ENCODE measurements at regions not wholly inside any gene's neighbourhood (a gene's known extent, or its start where the extent isn't known, plus 50 kb on each side); places are given as distances from the start of the nearest gene placed in this dataset.
A peak's percentile ranks its signal among the peaks of the same experiment; 100 is the strongest.

DNA sequence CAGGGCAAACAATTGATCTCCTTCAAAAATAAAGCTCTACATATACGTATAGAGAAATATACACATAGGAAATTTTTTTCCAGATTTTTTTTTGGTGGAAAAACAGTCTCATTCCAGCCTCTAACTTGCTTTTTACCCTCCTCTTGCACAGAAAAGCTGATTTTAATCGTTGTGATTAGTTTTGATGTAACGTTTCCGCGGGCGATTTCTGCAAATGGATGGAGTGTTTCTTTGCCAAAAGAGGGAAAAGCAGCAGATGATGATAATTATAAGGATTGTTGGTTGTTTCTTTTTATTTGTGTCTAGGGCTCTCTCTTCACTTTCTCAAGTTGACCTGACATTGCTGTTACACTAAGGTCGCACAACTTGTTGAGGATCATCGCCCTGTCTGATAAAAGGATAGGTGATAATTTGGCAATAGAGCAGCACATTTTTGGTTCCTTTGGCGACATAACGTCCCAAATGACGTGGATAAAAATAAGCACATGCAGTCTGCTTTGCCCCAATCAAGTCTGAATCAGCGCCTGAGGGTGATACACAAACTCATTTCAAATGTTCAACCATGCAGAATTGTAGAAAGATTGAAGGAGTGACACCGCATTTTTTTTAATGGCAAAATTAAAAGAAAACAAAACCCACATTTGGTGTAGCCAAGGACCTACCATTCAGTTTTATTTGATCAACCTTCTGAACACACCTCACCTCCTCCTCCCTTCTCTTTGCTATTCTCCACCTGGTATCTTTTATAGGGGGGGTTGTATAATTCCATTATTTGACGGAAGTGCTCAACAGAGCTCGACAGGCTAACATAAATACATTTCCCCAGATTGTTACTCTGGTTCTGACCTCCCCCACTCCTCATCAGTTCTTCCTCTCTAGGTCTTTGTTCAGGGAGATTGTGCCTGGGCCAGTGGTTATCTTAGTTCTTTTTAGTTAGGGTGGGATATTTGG, 109.6 kb upstream of the KCTD1 start:
- peak overlapping the region; percentile 80 for H3K4me3 Mint-ChIP-seq
- H3K4me1 Mint-ChIP-seq = peaks cover 8% of the 10 kb centered on the region
- peak overlapping the region; percentile 14 for H3K27ac Mint-ChIP-seq
- no peaks in the 10 kb centered on the region for H3K36me3 Mint-ChIP-seq
- POLR2A ChIA-PET = no interaction called here
- no peaks in the 10 kb centered on the region for H3K9me3 Mint-ChIP-seq
- DNase-seq (no peak), ATAC-seq (ENCODE audit: low read depth) (no peak)
- H3K27me3 Mint-ChIP-seq = peaks cover 67% of the 10 kb centered on the region

DNA sequence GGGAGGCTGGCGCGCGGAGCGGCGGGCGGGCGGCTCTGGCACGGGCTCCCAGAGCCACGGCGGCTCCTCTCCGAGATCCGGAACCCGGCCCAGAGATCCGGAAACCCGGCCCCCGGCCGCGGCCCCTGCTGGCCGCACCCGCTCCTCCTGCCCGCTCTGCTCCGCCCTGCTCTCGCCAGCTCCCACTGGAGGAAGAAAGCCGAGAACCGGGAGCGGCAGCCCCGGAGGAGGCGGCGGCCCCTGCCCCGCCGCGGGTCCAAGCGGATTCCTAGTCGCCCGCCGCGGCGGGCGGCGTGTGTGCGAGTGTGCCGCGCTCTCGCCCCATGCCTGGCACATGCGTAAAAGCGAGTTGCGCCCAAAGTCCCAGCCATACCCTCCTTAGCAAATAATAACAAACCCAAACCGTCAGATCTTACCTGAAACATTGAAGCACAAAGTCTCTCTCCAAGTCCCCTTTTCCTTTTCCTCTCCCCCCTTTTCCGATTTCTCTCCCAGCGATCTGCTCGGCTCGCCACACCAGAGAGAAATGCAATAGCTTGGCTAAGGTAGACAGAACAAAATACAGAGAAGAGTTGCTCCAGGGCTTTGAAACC, 108.7 kb upstream of the KCTD1 start:
- H3K36me3 Mint-ChIP-seq = no peaks in the 10 kb centered on the region
- peak; percentile 54 for ATAC-seq (ENCODE audit: low read depth)
- peak overlapping the region; percentile 14 for H3K27ac Mint-ChIP-seq

DNA sequence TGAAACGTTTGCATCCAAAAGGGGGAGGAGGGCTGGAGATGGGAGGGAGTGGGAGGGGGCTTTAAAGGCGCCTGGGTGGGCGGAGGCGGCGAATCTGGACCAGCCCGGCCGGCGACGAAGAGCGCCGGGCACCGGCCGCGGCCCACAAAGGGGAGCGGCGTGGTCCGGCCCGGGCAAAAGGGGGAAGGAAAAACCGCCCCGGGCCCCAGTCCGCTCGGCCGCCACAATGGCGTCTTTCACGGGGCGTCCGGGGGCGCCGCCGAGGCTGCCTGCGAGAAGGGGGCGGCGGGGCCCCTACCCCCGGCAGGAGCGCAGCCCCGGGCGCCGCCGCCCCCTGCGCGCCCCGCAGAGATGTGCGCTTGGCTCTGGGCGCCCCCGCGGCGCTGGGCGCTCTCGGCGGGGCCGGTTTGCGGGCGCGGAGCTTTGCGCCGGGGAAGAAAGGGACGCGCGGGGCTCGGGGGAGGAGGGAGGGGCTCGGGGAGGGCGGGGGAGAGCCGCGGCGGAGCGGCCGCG, 108.1 kb upstream of the KCTD1 start:
- peak overlapping the region; percentile 34 for H3K4me3 Mint-ChIP-seq
- H3K27ac Mint-ChIP-seq = no peak overlapping the region
- ATAC-seq (ENCODE audit: low read depth) (peak; percentile 22), DNase-seq (no peak)
- no peaks in the 10 kb centered on the region for H3K9me3 Mint-ChIP-seq
- H3K27me3 Mint-ChIP-seq = peaks cover 67% of the 10 kb centered on the region
- POLR2A ChIA-PET = no interaction called here
- H3K36me3 Mint-ChIP-seq = no peaks in the 10 kb centered on the region
- H3K4me1 Mint-ChIP-seq = peaks cover 8% of the 10 kb centered on the region

More for the DNA sequence above, 108.7 kb upstream of the KCTD1 start:
- peaks cover 69% of the 10 kb centered on the region for H3K27me3 Mint-ChIP-seq
- H3K4me3 Mint-ChIP-seq = peak overlapping the region; percentile 80
- DNase-seq = peak; percentile 40
- H3K9me3 Mint-ChIP-seq = no peaks in the 10 kb centered on the region
- POLR2A ChIA-PET = no interaction called here
- H3K4me1 Mint-ChIP-seq = peaks cover 8% of the 10 kb centered on the region

DNA sequence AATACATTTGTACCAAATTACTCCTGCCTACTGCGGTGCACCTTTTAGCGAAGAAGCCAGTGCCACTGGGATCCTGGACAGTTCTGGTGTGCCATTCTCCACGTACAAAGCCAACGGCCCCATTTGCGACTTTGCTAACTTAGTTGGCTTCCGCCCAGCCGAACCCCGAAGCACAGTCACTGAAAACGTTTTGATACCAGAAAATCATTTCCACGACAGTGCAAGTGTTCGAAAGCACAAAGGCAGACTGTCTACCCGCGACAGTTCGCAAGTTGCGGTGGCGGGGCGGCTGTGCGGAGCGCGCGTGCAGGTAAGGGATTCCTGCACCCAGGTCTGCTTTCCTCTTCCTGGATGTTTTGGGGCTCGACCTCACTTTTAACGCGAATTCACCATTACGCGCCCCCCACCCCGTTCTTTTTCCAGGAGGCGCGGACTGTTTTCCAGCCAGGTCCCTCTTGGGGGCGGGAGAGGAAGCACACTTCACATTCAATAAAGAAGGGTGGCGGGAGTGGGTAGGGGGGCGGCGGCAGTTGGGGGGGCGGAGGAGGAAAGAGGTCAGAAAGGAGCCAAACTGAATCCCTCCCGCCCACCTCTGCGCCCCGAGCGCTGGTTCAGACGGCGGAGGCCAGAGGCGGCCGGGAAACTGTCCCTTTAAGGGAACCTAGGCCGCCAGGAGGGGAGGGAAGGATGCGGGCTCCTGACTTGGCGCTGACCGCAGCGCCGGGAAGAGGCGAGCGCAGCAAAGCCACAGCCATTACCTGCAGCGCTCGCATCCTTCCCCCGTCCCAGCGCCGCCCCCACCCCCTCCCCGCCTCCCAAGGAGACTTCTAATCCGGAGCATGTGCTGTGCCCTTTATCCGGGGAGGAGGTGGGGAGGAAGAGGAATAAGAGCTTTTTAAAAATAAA, 107.4 kb upstream of the KCTD1 start:
- peak; percentile 33 for DNase-seq
- H3K27ac Mint-ChIP-seq = no peak overlapping the region
- POLR2A ChIA-PET = no interaction called here
- no peak for ATAC-seq (ENCODE audit: low read depth)
- H3K4me3 Mint-ChIP-seq = peak overlapping the region; percentile 46
- peaks cover 71% of the 10 kb centered on the region for H3K27me3 Mint-ChIP-seq
- no peaks in the 10 kb centered on the region for H3K9me3 Mint-ChIP-seq
- no peaks in the 10 kb centered on the region for H3K36me3 Mint-ChIP-seq
- peaks cover 8% of the 10 kb centered on the region for H3K4me1 Mint-ChIP-seq

DNA sequence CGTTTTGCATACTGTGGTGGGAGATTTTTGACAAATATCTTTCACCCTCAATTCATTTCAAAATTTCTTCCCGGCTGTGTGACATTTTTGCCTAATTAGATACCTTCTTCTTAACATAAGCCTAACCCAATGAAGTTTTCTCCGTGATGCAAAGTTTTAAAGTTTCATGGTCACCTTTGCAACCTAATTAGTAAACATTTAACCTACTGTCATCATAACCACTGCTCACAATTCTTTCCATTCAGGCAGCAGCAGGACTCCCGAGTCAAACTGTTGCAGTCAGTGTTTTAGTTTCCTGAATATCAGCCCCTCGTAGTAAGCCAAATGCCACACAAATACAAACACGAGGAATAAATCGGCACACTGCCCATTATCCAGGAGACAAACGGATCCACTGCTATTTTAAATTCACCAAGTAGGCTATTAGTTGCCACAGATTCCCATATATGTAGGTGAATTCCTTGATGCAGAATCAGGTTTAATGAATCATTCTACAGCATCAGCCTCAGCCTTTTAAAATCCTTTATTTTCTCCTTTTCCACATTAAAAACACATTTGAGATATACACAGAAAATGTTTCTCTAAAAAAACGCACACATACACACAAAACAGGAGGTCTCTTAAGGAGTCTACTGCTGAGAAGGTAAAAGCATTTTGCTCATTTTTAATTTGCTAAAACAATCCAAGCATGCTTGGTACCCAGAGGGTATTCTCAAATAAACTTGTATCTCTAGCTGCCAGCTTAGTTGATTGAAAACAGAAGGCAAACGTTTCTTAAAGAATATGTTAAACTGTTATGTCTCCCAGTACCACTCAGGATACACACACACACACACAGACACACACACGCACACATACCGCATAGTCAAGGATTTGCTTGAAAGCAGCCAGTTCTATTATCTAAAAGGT, 106.5 kb upstream of the KCTD1 start:
- H3K36me3 Mint-ChIP-seq = no peaks in the 10 kb centered on the region
- no peak overlapping the region for H3K27ac Mint-ChIP-seq
- peaks cover 8% of the 10 kb centered on the region for H3K4me1 Mint-ChIP-seq
- POLR2A ChIA-PET = no interaction called here
- no peaks in the 10 kb centered on the region for H3K9me3 Mint-ChIP-seq
- no peak for ATAC-seq (ENCODE audit: low read depth)
- peaks cover 73% of the 10 kb centered on the region for H3K27me3 Mint-ChIP-seq
- no peak overlapping the region for H3K4me3 Mint-ChIP-seq
- DNase-seq = no peak

DNA sequence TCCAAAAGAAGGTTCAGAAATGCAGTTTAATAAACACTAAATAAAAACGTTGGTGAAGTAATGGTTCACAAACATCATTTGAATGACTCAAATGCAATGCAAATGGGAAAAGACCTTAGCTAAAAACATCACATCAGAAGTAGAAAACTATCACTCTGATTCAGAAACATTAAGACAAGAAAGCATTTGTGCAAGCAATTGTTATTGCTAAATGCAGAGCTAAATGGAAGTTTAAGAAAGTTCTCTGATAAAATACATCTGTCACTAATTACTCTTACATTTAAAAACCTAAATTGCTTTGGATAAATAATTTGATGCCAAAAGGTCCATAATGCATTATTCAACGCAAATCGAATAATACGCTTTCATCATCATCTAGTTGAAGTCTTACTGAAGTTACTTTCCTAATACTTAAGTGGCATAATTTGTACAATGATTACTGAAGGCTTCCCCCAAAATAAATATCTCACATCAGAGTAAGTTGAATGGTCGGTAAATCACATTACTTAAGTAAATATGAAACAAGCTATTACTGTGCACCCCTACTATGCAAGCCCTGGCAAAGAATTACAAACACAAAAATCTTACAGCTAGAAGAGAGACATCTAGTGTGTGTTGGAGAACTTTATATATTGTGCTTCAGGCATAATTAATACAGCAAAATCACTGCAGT, 105.7 kb upstream of the KCTD1 start:
- no peak overlapping the region for H3K27ac Mint-ChIP-seq
- no peaks in the 10 kb centered on the region for H3K36me3 Mint-ChIP-seq
- H3K27me3 Mint-ChIP-seq = peaks cover 70% of the 10 kb centered on the region
- peaks cover 8% of the 10 kb centered on the region for H3K4me1 Mint-ChIP-seq
- DNase-seq (no peak), ATAC-seq (ENCODE audit: low read depth) (no peak)
- POLR2A ChIA-PET = no interaction called here
- no peaks in the 10 kb centered on the region for H3K9me3 Mint-ChIP-seq
- H3K4me3 Mint-ChIP-seq = no peak overlapping the region

DNA sequence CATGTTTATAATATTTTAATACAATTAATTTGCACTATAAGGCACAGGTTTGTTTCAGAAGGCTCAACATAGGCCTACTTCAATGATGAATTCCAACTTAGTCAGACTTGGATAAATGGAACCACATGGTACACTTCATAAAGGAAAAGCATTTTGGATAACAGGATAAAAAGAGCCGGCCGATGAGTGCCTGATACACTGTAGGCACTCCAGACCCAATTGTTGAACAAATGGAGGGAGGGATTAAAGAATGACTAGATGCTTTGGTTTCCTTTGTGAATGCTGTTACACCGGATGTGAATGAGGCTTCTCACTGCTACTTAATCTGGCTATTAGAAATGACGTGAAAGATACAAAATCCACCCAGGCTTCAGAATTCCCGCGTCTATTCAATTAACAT, 104.1 kb upstream of the KCTD1 start:
- peaks cover 54% of the 10 kb centered on the region for H3K27me3 Mint-ChIP-seq
- POLR2A ChIA-PET = no interaction called here
- no peaks in the 10 kb centered on the region for H3K36me3 Mint-ChIP-seq
- ATAC-seq (ENCODE audit: low read depth) (no peak), DNase-seq (no peak)
- H3K9me3 Mint-ChIP-seq = no peaks in the 10 kb centered on the region
- H3K27ac Mint-ChIP-seq = no peak overlapping the region
- H3K4me3 Mint-ChIP-seq = no peak overlapping the region
- peaks cover 7% of the 10 kb centered on the region for H3K4me1 Mint-ChIP-seq

DNA sequence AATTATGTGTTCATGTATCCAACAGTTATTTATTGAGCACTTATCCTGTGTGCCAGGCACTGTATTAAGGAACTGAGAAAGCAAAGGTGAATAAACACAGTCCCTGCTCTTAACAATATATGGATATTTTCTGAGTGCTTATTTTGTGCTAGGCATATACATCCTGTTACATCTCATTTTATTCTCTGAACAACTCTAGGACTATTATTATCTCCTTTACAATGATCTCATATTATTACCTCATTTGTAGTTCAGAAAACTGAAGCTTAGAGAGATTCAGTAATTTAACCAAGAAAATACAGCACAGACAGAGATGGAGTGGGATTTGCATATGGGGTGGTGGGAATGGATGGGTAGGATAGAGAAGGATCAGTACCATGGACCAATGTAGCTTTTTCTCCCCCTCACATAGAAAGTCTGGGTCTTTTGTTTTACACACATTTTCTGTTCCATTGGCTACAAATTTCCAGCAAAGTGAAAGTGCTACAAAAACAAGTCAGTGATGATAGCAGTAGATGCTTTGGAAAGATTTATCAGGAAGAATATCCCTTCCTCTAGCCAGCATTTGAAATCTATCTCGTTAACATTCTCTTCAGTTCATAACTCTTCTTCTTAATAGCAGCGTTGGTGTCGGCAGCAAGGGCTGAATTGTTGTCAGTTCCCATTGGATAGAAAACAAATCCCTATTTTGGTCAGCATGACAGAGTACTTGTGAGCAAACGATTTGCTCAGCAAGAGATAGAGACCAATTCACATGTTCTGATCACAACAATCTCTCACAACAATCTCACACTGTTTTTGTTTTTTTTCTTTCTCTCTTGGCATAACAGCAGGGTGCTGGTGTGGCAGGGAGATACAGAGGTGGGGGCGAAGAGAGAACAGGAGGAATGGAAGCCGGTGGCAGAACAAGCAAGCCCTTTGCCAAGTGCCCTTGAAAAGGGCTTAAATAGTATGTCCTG, 102.2 kb upstream of the KCTD1 start:
- Mint-ChIP-seq H3K36me3 (no peaks in the 10 kb centered on the region), H3K9me3 (no peaks in the 10 kb centered on the region), H3K27me3 (peaks cover 43% of the 10 kb centered on the region), H3K27ac (no peak overlapping the region), H3K4me1 (peaks cover under 1% of the 10 kb centered on the region), H3K4me3 (no peak overlapping the region)
- ATAC-seq (ENCODE audit: low read depth) (no peak), DNase-seq (no peak)
- POLR2A ChIA-PET = no interaction called here

DNA sequence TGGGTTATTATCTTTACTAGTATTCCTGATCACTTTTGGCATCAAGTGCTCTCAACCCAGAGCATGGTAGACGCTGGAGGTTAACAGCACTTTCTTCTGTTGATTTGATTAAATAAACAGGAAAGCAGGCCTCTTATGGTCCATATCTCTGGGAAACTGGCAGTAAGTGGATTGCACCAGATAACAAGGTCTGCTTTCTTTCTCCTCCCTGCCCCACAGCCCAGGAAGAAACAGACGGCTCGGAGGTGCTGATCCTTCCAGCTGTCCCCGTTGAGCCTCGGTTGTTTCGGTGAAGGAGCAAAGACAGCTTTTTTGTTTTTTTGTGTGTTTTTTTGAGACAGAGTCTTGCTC, 100.8 kb upstream of the KCTD1 start:
- Mint-ChIP-seq H3K4me1 (no peaks in the 10 kb centered on the region), H3K4me3 (no peak overlapping the region), H3K27ac (no peak overlapping the region), H3K36me3 (no peaks in the 10 kb centered on the region), H3K9me3 (no peaks in the 10 kb centered on the region), H3K27me3 (peaks cover 33% of the 10 kb centered on the region)
- POLR2A ChIA-PET = no interaction called here
- ATAC-seq (ENCODE audit: low read depth) (no peak), DNase-seq (no peak)

DNA sequence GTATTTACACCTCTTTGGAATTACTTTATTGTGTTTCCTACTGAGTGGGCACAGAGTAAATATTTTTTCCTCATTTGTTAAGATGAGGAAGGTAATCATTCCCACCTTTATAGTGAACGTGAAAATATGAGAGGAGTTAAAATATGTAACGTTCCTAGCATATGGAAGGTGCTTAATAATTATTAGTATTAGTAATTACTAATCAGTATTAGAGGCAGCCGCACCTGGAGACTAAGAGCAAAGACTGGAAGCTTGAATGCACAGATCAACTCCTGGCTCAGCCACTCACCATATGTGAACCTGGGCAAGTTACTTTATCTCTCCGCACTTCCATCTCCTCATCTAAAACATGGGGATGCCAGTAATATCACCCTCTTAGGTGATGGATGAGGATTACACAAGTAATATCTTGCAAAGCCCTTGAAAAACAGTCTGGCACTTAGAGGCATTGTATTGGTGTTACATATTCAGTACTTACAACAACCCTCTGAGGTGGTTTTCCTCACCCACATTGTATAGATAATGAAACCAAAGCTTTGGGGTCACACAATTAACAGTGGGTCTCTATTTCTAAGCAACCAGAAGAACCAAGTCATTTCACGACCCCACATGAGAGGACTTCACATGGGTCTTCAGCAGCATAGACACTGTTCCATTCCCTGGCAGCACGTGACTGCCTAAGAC, 100.3 kb upstream of the KCTD1 start:
- POLR2A ChIA-PET = no interaction called here
- no peak overlapping the region for H3K4me3 Mint-ChIP-seq
- DNase-seq = no peak
- H3K4me1 Mint-ChIP-seq = no peaks in the 10 kb centered on the region
- no peak overlapping the region for H3K27ac Mint-ChIP-seq
- H3K36me3 Mint-ChIP-seq = no peaks in the 10 kb centered on the region
- no peaks in the 10 kb centered on the region for H3K9me3 Mint-ChIP-seq
- no peak for ATAC-seq (ENCODE audit: low read depth)
- H3K27me3 Mint-ChIP-seq = peaks cover 28% of the 10 kb centered on the region

DNA sequence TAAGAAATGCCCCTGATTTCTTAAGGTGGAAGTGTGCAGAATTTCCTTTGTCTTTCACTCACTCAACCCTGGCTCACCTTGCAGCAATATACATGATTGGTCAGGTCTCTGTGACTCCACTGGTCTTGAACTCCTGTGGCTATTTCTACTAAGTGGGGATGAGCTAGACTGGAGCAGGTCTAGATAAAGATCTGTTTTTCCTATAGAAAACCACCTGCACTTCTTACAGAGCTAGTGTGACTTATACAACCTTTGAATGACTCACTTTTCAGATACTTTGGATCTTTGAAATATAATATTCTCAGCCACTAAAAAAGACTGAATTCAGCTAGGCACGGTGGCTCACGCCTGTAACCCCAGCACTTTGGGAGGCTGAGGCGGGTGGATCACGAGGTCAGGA, 98.5 kb upstream of the KCTD1 start:
- Mint-ChIP-seq H3K4me1 (no peaks in the 10 kb centered on the region), H3K36me3 (no peaks in the 10 kb centered on the region), H3K4me3 (no peak overlapping the region), H3K27ac (no peak overlapping the region), H3K9me3 (no peaks in the 10 kb centered on the region), H3K27me3 (peaks cover 26% of the 10 kb centered on the region)
- DNase-seq (no peak), ATAC-seq (ENCODE audit: low read depth) (no peak)
- POLR2A ChIA-PET = no interaction called here

All from activated naive CD8-positive, alpha-beta T cell treated with anti-CD3 and anti-CD28 coated beads, Interleukin-2, amount 10 ng/mL, durations not matched to agents 7 days and 5 days (primary cell).